Natural killer cell treated with Interleukin-12 subunit alpha and Interleukin-12 subunit beta and Interleukin-15 and Interleukin-18, amount 100 ng/mL, for 72 hours (primary cell): ENCODE measurements at regions not wholly inside any gene's neighbourhood (a gene's known extent, or its start where the extent isn't known, plus 50 kb on each side); places are given as distances from the start of the nearest gene placed in this dataset.
A peak's percentile ranks its signal among the peaks of the same experiment; 100 is the strongest.

Source experiments
- ATAC-seq, 2 donors: fragments of 150-1000 bp; cut with Tn5 transposase in 1 of 2; sonication (Bioruptor Pico), chemical (Tn5 transposase) in 1 of 2; 2 replicates each; pipeline ENCODE4 v1.10.0; 2021
- DNase-seq: peaks from one replicate; pipeline ENCODE4 v3.0.0; 2022; ENCODE audit warnings: low spot score
- H3K27ac Mint-ChIP-seq, 2 donors: 1 replicate in 1 of 2; 2 replicates in 1 of 2; pipeline ENCODE4 v1.8.0; 2022; ENCODE audit warnings: mixed read lengths in 2 of 2, mild to moderate bottlenecking in 1 of 2, moderate library complexity in 1 of 2
- H3K27me3 Mint-ChIP-seq, 2 donors: 1 replicate in 1 of 2; 2 replicates in 1 of 2; pipeline ENCODE4 v1.8.0; 2022; ENCODE audit warnings: mixed read lengths in 2 of 2
- H3K36me3 Mint-ChIP-seq: one replicate; pipeline ENCODE4 v1.8.0; 2022; ENCODE audit warnings: mixed read lengths
- H3K4me1 Mint-ChIP-seq, 2 donors: 1 replicate in 1 of 2; 2 replicates in 1 of 2; pipeline ENCODE4 v1.8.0; 2022; ENCODE audit warnings: low read depth in 2 of 2, mixed read lengths in 2 of 2, mild to moderate bottlenecking in 1 of 2
- H3K4me3 Mint-ChIP-seq: one replicate; pipeline ENCODE4 v1.8.0; 2022; ENCODE audit warnings: mixed read lengths
- H3K9me3 Mint-ChIP-seq: 2 replicates; pipeline ENCODE4 v1.8.0; 2022; ENCODE audit warnings: mixed read lengths

DNA sequence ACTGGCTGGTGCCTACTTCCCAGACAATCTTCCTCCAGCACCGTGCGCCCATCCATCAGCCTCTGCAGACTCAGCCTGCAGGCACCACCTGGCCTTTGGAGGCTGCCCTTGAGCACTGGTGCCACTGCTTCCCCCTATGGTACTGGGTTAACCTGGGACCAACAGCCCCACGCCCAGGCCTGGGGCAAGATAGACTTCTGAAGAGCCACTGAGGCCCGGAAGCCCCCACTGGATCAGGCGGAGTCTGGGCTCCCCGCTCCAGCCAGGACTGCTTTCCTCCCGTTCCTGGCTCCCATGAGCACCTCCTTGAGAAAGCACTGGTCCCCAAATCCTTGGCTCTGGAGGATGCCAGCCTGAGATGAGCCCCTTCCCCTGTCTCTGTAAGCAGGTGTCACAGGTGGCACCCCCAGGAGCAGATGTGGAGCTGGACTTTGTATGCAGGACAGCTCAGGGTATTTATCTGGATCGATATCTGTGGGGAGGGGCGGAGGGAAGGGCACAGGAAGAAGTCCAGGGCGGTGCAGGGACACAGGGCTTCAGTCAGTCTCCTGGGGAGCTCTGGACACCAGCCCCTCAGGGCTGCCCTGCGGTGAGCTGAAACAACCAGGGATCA lies 206.5 kb upstream of the PPP2R2D start:
- Mint-ChIP-seq H3K27ac (no peak overlapping the region), H3K36me3 (no peaks in the 10 kb centered on the region), H3K4me3 (no peak overlapping the region), H3K27me3 (peaks cover 4 to 18% of the 10 kb centered on the region in 2 donors), H3K9me3 (no peaks in the 10 kb centered on the region), H3K4me1 (no peaks in the 10 kb centered on the region)
- ATAC-seq (no peak), DNase-seq (peak; percentile 39)

DNA sequence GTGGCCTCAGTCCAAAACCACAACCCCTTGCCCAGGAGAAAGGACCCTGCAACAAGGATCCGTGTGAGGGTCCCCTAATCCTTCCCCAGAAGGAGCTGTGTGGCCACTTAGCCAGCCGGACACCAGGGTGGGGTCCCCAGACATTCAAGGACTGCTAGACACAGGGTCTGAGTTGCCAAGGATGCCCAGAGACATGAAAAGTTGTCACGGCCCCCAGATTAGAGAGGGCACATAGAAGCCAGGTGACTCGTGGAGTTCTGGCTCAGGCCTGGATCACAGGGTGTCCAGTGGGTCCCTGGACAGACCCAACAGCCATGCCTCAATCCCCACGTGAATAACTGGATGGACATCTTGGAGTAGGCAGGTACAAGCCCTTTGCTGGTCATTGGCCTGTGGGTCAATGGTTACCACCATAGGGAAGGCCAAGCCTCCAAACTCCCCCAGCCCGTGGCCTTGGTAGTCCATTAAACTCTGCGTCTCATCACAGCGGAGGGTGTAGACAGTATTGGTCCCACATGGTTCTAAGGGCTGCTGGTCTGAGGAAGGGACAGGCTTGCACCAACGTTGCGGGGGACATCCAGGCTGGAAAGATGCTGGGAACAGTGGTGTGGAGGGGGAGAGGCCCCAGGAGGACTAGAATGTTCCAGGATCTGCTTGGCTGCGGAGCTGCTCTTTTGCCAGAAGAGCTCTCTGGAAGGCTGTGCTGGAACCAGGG lies 205.9 kb upstream of the PPP2R2D start:
- peak; percentile 53 for DNase-seq
- Mint-ChIP-seq H3K9me3 (no peaks in the 10 kb centered on the region), H3K36me3 (no peaks in the 10 kb centered on the region), H3K4me1 (no peaks in the 10 kb centered on the region), H3K27me3 (peaks cover 4 to 17% of the 10 kb centered on the region in 2 donors), H3K4me3 (no peak overlapping the region), H3K27ac (no peak overlapping the region)
- no peak for ATAC-seq

DNA sequence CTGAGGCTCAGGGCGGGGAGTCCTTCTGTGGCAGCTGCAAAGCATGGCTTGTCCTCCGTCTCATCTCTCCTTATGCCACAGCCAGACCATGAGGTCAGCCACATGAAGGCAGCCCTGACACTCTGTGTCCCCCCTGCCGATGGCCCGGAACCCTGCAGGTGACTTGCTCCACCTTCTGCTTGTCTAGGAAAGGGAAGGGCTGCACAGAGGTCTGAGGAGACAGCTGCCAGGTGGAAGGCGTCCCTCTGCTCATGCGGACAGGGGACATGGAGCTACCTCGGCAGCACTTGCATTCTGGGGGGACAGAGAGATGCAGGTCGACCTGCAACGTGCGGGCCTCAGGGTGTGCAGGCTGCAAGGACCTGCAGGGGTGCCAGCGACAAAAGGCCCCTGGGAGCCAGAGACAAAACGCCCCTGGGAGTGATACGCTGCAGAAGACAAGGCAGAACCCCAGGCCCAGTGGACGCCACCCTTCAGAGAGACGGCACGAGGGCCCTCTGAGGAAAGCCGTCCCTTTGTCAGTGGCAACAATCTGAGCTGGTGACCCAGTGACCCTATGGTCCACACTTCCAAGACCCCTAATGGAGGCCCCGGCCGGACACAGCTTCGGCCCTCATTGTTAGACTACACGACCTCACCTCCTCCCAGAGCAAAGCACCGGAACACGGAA lies 205.2 kb upstream of the PPP2R2D start:
- peaks cover under 1 to 10% of the 10 kb centered on the region in 2 donors for H3K27me3 Mint-ChIP-seq
- H3K4me3 Mint-ChIP-seq, result no peak overlapping the region
- H3K9me3 Mint-ChIP-seq, result no peaks in the 10 kb centered on the region
- ATAC-seq (no peak), DNase-seq (peak; percentile 59)
- no peaks in the 10 kb centered on the region for H3K4me1 Mint-ChIP-seq
- no peaks in the 10 kb centered on the region for H3K36me3 Mint-ChIP-seq
- no peak overlapping the region for H3K27ac Mint-ChIP-seq

DNA sequence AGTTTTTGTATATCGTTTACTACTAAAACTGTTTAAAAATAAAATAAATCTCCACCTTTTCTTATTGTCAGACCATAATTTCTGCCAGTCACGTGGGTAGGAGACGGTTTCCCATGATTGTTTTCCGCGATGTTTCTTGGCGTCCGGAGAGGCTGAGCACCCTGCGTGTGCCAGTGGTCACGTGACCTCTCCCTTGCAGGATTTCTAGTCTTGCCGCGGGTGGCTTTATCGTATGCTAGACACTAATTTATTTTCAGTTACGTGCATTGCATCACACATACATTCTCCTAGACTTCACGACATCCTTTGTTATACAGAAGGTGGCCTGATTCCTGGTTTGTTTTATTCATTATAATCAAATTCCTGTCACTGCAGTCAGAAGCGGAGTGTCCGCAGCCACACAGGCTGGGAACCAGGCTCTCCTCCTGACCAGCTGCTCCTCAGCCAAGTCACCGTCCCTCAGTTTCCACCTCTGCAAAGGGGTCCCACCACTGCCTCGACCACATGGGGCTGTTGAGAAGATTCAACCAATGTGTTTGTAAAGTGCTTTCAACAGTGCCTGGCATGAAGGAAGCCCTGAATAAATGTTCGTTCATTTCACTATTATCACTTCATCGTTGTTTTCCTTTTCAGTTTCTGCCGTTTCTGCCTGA lies 203.2 kb upstream of the PPP2R2D start:
- no peak for ATAC-seq
- Mint-ChIP-seq H3K4me3 (no peak overlapping the region), H3K27ac (no peak overlapping the region), H3K4me1 (no peaks in the 10 kb centered on the region), H3K9me3 (no peaks in the 10 kb centered on the region), H3K36me3 (no peaks in the 10 kb centered on the region), H3K27me3 (peaks cover 2 to 3% of the 10 kb centered on the region in 2 donors)
- DNase-seq, result peak; percentile 25

DNA sequence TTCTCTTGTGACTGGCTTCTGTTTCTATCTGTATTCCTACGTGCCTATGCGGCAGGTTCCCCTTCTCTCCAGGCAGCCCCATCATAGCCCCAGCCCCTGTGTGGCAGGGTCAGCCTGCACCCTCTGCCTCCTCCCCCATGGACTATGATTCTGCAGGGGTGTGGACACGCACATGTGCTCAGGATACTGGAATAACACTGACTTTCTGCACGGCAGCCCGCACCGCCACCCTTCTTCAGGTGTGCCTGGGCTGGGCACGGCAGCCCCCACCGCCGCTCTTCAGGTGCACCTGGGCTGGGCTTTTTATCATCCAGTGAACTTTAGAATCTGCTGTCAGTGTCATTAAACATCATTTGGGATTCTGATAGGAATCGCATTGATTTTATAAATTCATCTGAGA lies 202.6 kb upstream of the PPP2R2D start:
- ATAC-seq (no peak), DNase-seq (peak; percentile 34)
- no peak overlapping the region for H3K27ac Mint-ChIP-seq
- no peak overlapping the region for H3K4me3 Mint-ChIP-seq
- no peaks in the 10 kb centered on the region for H3K36me3 Mint-ChIP-seq
- no peaks in the 10 kb centered on the region for H3K4me1 Mint-ChIP-seq
- H3K9me3 Mint-ChIP-seq, result no peaks in the 10 kb centered on the region
- H3K27me3 Mint-ChIP-seq, result peaks cover 0 to 2% of the 10 kb centered on the region in 2 donors

DNA sequence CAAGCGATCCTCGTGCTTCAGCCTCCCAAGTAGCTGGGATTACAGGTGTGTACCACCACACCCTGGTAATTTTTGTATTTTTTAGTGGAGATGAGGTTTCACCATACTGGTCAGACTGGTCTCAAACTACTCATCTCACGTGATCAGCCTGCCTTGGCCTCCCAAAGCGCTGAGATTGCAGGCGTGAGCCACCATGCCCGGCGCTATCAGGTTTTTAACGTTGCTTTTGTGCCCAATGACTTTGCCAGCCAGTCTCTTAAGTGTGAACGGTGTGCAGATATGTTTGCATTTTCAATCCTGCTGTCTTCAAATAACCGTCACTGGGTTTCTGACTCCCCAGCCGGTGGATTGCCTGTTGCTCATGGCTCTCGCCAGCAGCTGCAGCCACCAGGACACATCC lies 201.8 kb upstream of the PPP2R2D start:
- Mint-ChIP-seq H3K27me3 (peaks cover 0 to 2% of the 10 kb centered on the region in 2 donors), H3K4me3 (no peak overlapping the region), H3K4me1 (no peaks in the 10 kb centered on the region), H3K9me3 (no peaks in the 10 kb centered on the region), H3K36me3 (no peaks in the 10 kb centered on the region), H3K27ac (no peak overlapping the region)
- ATAC-seq (no peak), DNase-seq (no peak)

DNA sequence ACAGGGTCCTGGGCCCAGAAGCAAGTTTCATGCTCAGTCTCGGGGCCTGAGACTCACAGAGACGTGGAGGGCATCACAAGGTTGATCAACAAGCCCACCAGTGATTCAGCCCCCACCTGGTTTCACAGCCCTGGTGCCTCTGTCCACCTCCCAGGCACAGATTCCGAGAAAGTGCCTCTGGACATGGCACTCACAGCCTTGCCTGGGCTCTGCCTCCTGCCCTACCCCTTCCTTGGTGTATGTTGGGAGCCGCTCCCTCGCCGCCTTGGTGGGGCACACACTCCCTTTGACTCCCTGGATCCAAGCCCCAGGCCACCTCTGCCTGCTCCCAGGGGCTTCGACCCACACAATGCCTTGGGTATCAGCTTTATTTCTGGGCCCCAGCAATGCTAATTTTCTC lies 200.8 kb upstream of the PPP2R2D start:
- Mint-ChIP-seq H3K4me3 (no peak overlapping the region), H3K27ac (no peak overlapping the region), H3K36me3 (no peaks in the 10 kb centered on the region), H3K9me3 (no peaks in the 10 kb centered on the region), H3K4me1 (no peaks in the 10 kb centered on the region), H3K27me3 (peaks cover 0 to 5% of the 10 kb centered on the region in 2 donors)
- no peak for ATAC-seq
- peak; percentile 41 for DNase-seq

DNA sequence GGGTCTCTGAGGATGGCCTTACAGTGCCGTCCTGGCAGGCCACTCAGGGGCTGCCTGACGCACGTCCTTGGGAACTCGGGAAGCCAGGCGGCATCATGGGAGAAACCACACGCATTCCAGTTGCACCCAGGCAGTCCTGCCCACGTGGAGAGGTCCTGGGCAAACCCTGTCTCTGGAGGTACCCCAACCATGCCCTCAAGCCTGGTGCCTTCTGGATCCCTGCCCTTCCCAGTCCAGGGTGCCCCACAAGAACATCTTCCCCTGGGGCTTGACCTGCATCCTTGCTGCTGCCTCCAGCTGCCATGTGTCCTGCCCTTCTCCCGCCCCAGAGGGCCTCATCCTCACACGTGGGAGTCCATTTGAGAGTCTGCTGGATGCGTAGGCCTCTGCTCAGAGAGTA lies 200.3 kb upstream of the PPP2R2D start:
- ATAC-seq (peak in 1 of 2 donors; percentile 16), DNase-seq (peak; percentile 22)
- no peaks in the 10 kb centered on the region for H3K36me3 Mint-ChIP-seq
- H3K4me1 Mint-ChIP-seq, result no peaks in the 10 kb centered on the region
- no peak overlapping the region for H3K27ac Mint-ChIP-seq
- H3K27me3 Mint-ChIP-seq, result peaks cover 0 to 5% of the 10 kb centered on the region in 2 donors
- H3K9me3 Mint-ChIP-seq, result no peaks in the 10 kb centered on the region
- no peak overlapping the region for H3K4me3 Mint-ChIP-seq

DNA sequence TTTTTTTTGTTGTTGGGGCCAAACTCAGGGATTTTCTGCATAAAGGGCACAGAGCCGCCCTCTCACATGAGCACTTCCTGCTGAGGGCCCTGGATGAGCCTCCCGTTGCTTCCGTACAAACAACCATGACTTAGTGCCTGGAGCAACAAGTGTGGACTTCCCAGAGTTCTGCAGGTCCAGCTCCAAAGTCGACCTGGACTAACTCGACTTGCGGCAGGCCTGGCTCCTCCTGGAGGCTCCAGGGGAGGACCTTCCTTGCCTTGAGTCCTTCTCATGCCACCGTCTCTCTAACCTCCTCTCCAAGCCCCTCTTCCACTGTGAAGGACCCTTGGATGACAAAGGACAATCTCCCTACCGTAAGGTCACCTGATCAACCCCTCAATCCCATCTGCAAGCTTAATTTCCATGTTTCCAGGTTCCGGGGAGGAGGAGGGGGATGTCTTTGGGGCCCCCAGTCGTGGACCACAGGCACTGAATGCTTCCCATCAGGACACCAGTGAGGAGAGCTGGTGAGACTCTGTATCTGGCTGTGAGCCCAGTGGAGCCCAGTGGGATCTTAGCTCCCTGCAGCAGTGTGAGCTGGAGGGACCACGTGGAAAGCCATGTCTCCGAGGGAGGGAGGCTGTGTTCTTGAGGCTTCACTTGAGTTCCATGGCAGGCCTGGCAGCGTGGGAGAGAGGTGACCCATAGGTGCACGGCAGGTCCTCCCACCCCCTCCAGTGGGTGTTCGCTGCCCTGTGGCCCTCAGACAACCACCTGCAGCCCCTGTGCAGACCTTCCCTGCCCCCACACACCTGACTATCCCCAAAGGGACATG lies 199.5 kb upstream of the PPP2R2D start:
- DNase-seq (peak; percentile 49), ATAC-seq (peak in 1 of 2 donors; percentile 38)
- Mint-ChIP-seq H3K4me3 (no peak overlapping the region), H3K27ac (no peak overlapping the region), H3K27me3 (peaks cover 0 to 5% of the 10 kb centered on the region in 2 donors), H3K36me3 (no peaks in the 10 kb centered on the region), H3K9me3 (no peaks in the 10 kb centered on the region), H3K4me1 (no peaks in the 10 kb centered on the region)

DNA sequence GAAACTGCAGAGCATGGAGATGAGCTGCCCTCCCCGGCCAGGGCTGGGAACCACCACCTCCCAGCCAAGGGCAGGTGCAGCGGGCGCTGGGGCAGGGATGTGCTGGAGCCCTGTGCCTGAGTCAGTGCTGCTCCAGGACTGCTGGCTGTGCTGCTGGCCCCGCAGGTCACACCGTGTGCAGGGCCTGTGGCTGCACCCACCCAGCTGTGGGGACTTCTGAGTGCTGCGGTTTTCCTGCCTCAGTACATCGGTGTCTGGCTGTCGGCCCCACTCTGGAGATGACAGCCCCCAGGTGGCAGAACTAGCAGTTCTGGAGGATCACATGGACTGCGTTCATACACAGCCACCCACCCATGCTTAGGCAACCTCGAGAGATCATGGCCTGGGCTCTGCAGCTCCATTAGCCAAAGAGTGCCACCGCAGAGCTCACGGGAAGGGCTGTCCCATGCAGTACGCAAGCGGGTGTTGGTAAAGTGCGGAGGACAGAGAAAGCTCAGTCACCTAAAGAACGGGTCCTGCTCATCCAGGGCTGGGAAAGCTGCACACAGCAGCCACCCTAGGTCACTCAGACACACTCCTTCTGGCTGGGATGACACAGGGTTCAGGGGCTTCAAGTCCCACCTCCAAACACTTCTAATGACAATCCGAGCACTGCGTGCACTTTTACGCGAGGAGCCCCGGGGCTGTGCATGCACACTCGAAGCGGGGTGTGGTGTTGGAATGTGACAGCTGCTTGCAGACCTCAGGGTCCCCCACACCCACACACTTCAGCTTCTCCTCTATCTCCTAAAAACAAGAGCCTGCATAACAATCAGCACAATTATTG lies 198.1 kb upstream of the PPP2R2D start:
- Mint-ChIP-seq H3K27me3 (peaks cover 7 to 11% of the 10 kb centered on the region in 2 donors), H3K9me3 (no peaks in the 10 kb centered on the region), H3K27ac (no peak overlapping the region), H3K4me3 (no peak overlapping the region), H3K4me1 (no peaks in the 10 kb centered on the region), H3K36me3 (no peaks in the 10 kb centered on the region)
- ATAC-seq (peak; percentile 25 to 31), DNase-seq (peak; percentile 25)

DNA sequence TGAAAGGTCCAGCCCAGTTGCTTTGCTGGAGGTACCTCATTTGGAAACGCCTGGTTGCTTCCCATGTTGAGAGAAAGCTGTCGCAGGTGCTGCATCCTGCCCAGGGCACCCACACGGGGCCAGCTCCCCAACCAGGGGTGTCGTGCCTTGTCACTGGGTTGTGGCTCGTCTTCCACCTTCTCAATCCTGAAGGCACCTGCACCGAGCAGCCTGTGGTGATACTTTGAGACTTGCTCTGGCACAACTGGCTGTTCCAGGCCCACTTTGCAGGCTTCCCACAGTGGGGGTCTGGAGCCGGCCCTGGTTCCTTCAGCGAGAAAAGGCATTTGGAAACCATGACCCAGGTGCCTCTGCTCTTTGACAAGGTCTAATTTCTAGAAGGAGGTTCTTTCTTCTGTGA lies 197.3 kb upstream of the PPP2R2D start:
- Mint-ChIP-seq H3K36me3 (no peaks in the 10 kb centered on the region), H3K9me3 (no peaks in the 10 kb centered on the region), H3K4me1 (no peaks in the 10 kb centered on the region), H3K4me3 (no peak overlapping the region), H3K27ac (no peak overlapping the region), H3K27me3 (peaks cover 7 to 11% of the 10 kb centered on the region in 2 donors)
- ATAC-seq (no peak), DNase-seq (peak; percentile 3)

DNA sequence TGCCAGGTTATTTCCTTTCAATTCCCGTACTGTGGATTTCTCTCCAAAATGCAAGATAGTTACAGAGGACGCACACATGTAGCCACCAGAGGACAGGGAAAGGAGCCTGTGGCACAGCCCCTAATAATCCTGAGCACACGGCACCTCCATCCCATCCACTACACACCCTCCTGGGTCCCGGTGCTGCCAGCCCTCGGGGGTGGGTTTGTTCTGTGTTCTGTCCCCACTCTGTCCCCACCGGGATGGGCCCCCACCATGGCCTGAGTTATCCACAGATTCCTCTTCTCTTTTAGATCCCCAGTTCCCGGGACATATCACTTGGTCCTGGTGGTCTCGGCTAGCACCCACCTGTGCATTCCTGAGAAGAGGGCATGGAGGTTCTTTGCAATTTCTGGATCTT lies 196.9 kb upstream of the PPP2R2D start:
- no peak overlapping the region for H3K27ac Mint-ChIP-seq
- H3K4me1 Mint-ChIP-seq, result no peaks in the 10 kb centered on the region
- no peaks in the 10 kb centered on the region for H3K9me3 Mint-ChIP-seq
- ATAC-seq, result no peak
- H3K4me3 Mint-ChIP-seq, result no peak overlapping the region
- DNase-seq, result peak; percentile 25
- no peaks in the 10 kb centered on the region for H3K36me3 Mint-ChIP-seq
- H3K27me3 Mint-ChIP-seq, result peaks cover 7 to 12% of the 10 kb centered on the region in 2 donors

DNA sequence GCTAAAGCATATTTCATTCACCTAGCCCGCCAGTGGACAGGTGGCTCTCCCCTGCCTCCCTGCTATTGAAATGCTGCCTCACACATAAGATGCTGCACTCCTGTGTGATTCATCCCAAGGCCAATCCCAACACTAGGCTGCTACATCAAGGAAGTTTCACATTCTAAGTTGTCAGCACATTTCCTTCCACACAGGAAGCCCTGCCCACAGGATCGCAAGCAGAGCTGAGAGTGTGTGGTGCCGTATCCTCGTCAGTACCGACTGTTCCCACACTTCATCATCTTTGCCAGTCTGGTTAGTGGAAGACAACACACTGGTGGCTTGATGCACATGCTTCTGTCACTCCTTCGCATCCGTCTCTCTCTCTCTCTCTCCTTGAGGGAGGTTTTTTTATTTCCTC lies 194.3 kb upstream of the PPP2R2D start:
- Mint-ChIP-seq H3K4me3 (no peak overlapping the region), H3K27me3 (peaks cover 10 to 23% of the 10 kb centered on the region in 2 donors), H3K9me3 (no peaks in the 10 kb centered on the region), H3K4me1 (no peaks in the 10 kb centered on the region), H3K27ac (no peak overlapping the region), H3K36me3 (no peaks in the 10 kb centered on the region)
- DNase-seq (no peak), ATAC-seq (no peak)
